NCI-H2081 (cell line): ENCODE measurements at regions not wholly inside any gene's neighbourhood (a gene's known extent, or its start where the extent isn't known, plus 50 kb on each side); places are given as distances from the start of the nearest gene placed in this dataset.
"Not testable (repeated sequence)": the region's sequence is repeated elsewhere in the genome, so short reads cannot be mapped to it uniquely, and the experiment has no call there.

ENCODE experiments used
- DNase-seq, 2 experiments: peaks; one replicate each; lab custom pipeline; 2025; lab: John Stamatoyannopoulos, UW

DNA sequence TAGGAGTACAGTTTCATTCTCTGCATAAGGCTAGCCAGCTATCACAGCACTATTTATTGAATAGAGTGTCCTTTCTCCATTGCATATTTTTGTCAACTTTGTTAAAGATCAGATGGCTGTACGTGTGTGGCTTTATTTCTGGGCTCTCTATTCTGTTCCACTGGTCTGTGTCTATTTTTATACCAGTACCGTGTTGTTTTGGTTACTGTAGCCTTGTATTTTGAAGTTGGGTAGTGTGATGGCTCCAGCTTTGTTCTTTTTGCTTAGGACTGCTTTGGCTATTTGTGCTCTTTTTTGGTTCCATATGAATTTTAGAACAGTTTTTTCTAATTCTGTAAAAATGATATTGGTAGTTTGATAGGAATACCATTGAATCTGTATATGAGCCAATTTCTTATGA is 182.1 kb upstream of the DIAPH2 start:
- no peak for DNase-seq

- DNase-seq, result not testable (repeated sequence)
Observed at GRCh38 chrX:96529386-96529785, 155.3 kb upstream of the DIAPH2 start.

DNA sequence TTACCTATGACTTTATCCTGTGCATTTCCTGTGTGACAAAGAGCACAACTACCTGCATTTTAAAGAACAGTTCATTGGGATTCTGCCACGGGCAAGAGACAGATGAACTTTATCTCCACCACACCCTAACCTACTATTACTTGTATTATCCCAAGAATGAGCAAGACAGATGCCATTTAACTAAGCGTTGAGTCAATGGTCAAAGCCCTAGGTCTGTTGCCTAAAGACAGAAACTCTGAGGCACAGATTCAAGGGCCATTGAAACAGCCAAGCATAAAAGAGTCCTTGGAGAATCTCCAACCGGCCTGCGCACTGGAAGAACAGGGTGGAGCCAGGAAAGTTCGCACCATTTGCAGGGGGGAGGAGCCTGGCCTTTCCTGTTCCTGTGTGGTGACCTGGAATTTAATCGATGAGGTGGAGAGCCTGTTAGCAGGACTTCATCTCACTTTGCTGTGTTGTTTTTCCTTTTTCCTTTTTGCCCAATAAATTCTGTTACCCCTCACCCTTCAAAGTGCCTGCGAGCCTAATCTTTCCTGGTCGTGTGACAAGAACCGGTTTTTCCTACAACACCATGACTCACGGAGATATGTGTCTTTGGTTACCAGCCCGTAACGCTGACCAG is 146.4 kb upstream of the DIAPH2 start:
- DNase-seq, result no peak

DNA sequence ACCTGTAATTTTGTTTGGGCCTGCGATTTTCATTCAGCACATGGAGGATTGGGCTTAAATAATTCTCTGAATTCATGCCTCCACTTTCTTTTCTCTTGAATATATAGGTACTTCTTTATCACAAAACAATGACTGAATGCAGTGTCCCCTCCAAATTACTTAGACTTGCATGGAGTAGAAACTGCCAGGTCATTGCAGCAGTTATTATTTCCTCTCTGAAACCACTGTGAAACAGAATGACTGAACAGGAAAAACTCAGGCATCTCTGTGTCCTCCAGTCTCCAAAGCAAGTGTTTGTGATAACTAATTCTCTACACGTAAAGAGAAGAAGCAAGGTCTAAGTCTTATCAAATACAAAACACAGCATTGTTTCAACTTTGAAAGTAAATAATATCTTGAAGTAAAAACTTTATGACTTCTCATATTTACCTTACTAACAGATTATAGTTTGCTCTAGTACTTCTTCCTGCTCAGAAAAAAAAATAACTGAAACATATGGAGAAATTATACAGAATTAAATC is 144.5 kb upstream of the DIAPH2 start:
- no peak for DNase-seq

- DNase-seq, result not testable (repeated sequence)
Observed at GRCh38 chrX:96546281-96546680, 138.4 kb upstream of the DIAPH2 start.

DNA sequence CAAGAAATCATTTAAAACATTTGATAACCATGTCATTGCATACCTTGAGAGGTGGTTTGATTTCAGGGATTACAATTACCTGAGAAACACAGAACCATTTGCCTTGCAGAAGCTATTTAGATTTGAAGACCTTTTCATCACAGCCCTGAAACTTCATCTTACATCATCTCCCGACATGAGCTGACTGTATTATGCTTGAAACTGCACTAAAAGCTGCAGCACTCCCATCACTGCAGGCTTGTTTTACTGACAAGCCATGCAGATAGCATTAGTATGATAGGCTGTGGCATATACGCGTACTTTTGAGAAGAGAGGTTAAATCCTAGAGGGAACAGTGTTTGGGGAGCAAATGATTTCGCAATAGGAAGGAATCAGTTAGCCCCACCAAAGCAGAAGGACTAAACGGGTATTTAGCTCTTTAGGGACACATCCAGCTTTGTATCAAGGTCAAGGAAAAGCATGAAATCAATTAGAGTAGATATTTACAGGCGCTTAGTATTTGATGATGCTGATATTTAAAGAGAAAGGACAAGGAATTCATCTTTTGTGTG is 133.2 kb upstream of the DIAPH2 start:
- no peak for DNase-seq

GRCh38 chrX:96556886-96557285 is 127.8 kb upstream of the DIAPH2 start:
- DNase-seq, result no peak

DNA sequence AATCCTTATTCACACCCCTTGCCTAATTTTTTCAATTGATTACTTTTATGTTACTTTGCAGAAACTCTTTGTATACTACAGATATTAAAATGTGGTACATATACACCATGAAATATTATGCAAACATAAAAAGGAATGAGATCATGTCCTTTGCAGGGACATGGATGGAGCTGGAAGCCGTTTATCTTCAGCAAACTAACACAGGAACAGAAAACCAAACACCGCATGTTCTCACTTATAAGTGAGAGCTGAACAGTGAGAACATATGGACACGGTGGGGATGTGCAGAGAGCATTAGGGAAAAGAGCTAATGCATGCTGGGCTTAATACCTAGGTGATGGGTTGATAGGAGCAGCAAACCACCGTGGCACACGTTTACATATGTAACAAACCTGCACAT is 123.5 kb upstream of the DIAPH2 start:
- DNase-seq, result not testable (repeated sequence)

DNA sequence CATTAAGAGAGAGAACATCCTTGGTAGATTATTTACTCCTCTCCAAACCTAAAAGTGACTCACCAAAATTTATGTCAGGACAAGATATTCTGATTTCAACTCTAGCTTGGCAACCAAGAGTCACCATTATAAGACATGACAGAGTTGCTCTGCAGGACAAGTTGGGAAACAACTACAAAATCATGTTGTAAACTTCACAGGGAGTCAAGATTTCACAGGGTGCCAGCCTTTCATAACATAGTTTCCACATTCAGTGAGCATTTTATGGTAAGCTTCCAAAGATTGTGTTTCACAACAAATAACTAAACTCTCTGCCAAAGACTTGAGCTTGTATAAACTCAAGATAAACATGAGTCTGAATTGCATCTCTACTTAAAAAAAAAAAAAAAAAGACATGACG is 121.0 kb upstream of the DIAPH2 start:
- no peak for DNase-seq

DNA sequence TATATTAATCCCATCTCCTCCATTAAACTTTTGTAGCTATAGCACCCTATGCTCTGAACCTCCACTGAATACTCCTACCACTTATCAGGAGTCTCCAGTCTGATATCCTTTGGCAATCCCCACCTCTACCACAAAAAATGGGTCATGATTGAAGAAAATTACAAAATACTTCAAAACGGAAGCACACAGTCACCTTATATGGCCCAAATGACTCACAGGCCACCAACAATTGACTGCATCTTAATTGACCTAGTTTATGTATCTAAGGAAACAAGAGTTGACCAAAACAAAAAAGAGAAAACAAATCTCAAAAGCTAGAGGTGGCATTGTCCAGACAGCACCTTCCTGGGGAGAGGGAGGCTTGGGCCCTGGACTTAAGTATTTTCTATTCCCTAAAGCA is 120.0 kb upstream of the DIAPH2 start:
- DNase-seq, result no peak

DNA sequence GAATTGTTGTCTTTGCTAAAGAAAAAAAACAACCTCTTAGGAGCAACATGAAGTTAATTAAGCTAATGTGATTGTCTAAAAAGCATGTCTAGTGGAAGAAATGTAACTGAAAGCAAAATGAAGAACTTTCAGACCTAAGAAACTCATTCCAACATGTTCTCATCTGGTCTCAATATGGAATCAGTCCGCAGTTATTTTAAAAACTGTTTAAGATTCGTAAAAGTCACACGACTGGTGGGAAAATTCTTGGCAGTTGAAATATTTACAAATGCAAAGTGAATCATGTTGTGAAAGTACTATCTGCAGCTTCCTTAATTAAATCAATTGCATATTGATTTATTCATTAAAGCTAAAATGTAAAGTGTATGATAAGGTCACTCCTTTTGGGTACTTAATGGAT is 117.8 kb upstream of the DIAPH2 start:
- DNase-seq, result no peak

- DNase-seq, result no peak
Observed at GRCh38 chrX:96568071-96568470, 116.6 kb upstream of the DIAPH2 start.

GRCh38 chrX:96569034-96569433 is 115.6 kb upstream of the DIAPH2 start:
- no peak for DNase-seq

DNA sequence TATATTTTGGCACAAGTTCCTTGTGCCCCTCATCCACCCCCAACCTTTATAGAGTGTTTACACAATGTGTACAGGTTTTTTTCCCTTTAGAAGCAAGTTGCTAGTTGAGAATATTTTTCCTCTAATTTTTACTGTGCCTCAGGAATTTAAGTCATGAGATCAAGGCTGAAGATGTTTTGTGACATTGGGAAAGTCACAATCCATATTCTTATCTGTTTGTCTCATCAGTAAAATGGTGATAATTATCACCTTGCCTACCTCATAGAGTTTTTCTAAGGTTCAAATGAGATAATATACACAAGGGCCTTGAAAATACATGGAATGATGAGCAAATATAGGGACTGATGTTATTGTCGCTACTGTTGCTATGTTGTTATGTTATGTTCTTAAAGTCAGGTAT is 109.6 kb upstream of the DIAPH2 start:
- no peak for DNase-seq

DNA sequence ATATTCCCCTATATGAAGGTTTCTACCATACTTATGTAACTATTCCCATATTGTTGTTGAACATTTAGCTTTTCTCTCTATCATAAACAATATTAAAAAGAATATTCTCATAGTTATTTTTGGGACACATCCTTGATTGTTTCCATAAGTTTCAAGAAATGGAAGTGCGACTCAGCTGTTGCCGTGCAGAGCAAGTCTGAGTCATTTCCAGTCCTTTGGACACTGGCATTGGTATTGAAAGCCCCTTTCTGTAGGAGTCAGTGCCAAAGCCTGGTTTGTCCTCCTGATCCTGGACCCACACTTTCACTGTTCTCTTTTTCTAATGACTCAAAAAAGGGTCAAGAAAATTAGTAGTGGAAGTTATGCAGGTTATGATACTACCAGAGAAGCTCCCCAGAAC is 108.3 kb upstream of the DIAPH2 start:
- DNase-seq, result no peak

DNA sequence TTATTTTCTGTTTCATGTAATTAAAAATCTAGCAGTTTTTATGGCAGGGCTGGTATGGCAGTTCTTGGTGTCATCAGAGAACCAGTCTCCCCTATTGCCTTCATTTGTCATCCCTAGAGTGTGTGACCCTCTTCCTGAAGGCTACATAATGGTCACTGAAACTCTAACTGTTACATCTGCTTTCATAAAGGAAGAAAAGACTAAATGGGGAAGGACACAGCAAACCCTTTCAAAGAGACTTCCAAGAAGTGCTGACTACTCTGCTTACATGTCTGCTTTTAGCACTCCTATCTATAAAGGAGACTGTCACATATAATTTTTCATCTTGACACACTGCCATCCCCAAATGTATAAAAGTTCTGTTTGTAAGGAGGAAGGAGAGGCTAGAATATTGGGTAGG is 105.9 kb upstream of the DIAPH2 start:
- DNase-seq, result no peak

DNA sequence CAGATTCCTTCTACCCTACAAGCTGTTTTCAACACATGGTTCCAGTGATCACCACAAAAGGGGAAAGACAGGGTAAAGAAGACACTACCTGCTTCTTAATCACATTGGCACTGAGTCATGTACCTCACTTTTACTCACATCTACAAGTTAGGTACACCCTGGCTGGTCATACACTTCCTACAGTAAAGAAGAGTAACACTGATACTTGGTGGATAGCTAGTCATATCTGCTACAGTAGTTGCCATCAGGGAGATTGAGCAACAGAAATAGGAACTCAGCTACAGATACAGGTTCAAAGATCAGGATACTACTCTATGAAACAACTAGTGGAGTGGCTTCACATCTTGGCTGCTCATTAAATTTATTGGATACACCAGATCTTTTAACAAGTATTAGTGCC is 105.4 kb upstream of the DIAPH2 start:
- no peak for DNase-seq

- DNase-seq, result no peak
Observed at GRCh38 chrX:96590403-96590802, 94.2 kb upstream of the DIAPH2 start.

- DNase-seq, result no peak
Observed at GRCh38 chrX:96591421-96591820, 93.2 kb upstream of the DIAPH2 start.

- not testable (repeated sequence) for DNase-seq
Observed at GRCh38 chrX:96597847-96598246, 86.8 kb upstream of the DIAPH2 start.

DNA sequence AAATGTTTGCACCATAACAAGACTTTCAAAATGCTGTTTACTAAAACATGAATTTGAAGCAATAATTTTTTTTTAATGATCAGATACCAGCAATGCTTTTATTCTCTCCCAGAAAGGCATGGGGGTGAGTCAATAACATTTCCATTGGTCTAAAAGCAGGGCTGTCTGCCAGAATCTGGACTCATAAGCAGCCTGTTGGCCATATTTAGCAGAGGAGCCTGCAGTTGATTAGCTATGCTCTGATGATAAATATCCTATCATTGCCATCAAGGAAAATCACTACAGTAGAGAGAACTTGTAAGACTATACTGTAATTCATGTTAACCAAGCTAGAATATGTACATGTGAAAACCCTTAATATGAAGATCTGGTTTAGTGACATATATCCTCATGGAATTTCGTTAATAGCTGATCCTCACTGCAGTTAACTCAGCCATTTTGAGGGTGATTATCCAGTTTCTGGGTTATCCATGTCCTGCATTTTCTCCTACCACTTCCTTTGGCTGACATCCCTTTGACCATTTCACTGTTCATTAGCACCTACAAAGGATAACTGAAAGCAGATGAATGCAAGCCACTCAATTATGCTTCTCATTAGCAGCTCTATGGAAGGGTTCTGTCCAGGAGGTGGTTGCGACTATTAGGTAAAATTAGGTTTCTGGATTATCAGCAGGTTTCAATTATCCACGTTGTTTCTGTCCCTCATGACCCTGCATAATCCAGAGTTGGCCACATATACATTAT is 72.9 kb upstream of the DIAPH2 start:
- DNase-seq, result no peak

- no peak for DNase-seq
Observed at GRCh38 chrX:96615448-96615847, 69.2 kb upstream of the DIAPH2 start.

DNA sequence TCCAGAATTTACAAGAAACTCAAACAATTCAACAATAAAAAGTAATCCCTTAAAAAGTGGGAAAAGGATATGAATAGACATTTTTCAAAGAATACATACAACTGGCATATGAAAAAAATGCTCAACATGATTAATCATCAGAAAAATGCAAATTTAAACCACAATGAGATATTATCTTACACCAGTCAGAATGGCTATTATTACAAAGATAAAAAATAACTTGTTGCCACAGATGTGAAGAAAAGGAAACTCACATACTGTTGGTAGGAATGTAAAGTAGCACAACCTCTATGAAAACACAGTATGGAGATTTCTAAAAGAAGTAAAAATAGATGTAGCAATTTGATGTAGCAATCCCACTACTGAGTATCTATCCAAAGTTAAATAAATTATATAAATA is 65.1 kb upstream of the DIAPH2 start:
- no peak for DNase-seq
